Stimulated activated CD4-positive, alpha-beta T cell treated with anti-CD3 and anti-CD28 coated beads, Interleukin-1b, Interleukin-23, amount 100 ng/mL, for 1 hour (primary cell): ENCODE measurements at regions not wholly inside any gene's neighbourhood (a gene's known extent, or its start where the extent isn't known, plus 50 kb on each side); places are given as distances from the start of the nearest gene placed in this dataset.
A peak's percentile ranks its signal among the peaks of the same experiment; 100 is the strongest.

Experiments
- DNase-seq, 2 donors: peaks; one replicate each; pipeline ENCODE4 v3.0.0-alpha.2; 2020; ENCODE audit warnings: low read depth in 2 of 2

- no peak for DNase-seq
These were observed 146.8 kb downstream of the SMAD6 start for GRCh38 chr15:66848686-66849392.

- DNase-seq, result no peak
These were observed 147.3 kb downstream of the SMAD6 start for GRCh38 chr15:66849393-66849745.

DNA sequence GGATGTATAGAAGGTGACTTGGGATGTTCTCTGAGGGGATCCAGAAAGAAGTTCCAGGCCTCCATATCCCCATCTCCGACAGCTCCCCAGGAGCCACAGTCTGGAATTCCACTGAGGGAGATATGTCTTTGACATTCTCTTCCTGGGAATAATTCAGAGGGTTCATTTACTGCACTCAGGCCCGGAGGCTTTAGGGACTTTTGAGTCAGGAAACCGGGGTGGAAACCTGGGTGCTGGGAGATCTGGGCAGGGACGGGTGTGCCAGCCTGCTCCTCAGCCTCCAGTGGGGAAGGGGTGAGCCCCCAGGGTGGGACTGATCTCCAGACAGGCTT is 147.7 kb downstream of the SMAD6 start:
- no peak for DNase-seq

DNA sequence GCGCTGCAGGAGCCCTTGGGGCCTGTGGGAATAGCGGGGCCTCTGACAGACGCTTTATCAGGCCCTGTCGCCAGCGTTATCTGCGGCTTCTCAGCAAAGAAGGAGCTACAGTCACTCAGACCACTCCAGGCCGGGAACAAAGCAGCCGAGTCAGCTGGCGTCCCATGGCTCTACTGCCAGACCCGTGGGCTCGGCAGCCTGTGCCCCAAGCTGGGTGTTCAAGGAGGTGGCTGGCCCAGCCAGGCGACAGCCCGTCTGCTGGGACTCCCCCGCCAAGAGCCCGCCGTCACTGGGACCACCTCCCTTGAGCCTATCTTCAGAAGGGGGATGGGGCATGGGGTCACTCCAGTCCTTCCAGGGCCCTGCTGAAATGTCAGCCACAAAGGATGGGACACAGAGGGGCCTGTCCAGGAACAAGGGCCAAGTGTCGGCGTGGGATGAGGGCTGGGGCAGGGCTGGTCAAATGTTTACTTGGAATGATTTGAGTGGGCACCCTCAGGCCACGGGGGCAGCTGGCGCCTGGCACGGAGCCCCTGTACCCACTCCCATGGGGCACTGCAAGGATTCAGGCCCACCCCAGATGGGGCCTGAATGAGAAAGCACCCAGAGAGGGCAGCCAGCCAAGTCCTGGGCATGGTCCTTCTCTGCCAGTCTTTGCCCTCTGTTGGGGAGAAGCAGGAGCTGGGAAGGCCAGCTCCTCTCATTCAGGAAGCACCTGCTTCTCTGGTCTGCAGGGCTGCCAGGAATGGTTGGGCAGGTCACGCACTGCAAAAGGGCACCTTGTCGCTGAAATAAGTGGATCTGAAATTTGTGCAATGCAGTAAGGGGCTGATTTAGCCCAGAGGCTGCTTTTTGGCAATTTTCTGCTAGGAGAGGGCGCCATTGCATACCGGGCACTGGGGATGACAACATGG is 148.3 kb downstream of the SMAD6 start:
- no peak for DNase-seq

GRCh38 chr15:66850996-66851310 is 148.9 kb downstream of the SMAD6 start:
- no peak for DNase-seq

- DNase-seq, result peak; percentile 30 to 65
These were observed 149.5 kb downstream of the SMAD6 start for GRCh38 chr15:66851311-66852063.

DNA sequence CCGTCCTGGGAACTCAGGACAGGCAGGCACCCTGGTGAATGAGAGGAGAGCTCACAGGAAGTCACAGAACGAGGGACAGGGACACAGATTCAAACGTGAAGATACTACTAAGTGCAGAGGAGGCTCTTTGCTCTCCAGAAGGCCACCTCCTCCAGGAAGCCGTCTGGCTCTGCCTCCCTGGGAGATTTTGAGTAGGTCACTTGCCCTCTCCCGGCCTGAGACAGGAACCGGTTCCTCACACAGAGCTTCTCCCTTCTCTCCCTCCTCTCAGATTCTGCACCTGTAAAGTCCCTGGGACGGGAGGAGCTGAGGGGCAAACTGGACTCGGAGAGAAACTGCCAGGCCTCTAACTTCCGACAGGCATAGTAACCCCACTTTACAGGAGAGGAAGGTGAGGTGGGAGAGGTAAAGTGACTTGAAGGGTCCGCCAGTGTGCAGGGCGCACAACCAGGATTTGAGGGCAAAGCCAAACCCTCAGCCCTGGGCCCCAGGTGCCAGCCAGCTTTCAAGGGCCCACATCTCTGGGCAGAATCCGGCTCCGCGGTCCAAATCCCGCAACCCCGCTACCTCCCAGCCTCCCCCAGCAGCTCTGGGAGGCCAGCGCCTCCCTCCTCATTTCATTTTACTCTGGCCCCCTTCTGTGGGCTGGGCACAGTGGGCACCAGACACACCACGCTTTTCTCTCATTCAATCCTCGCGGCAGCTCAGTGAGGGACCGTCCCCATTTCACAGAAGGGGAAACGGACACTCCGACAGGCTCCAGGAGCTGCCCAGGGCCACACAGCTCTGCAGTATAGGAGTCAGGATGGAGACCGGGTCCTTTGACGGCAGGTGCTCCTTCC is 150.2 kb downstream of the SMAD6 start:
- no peak for DNase-seq

- DNase-seq, result no peak
These were observed 152.3 kb downstream of the SMAD6 start for GRCh38 chr15:66854012-66854965.

- no peak for DNase-seq
These were observed 153.0 kb downstream of the SMAD6 start for GRCh38 chr15:66855041-66855440.

GRCh38 chr15:66857694-66858093 is 155.7 kb downstream of the SMAD6 start:
- DNase-seq, result no peak

GRCh38 chr15:66858423-66859207 is 156.6 kb downstream of the SMAD6 start:
- no peak for DNase-seq

DNA sequence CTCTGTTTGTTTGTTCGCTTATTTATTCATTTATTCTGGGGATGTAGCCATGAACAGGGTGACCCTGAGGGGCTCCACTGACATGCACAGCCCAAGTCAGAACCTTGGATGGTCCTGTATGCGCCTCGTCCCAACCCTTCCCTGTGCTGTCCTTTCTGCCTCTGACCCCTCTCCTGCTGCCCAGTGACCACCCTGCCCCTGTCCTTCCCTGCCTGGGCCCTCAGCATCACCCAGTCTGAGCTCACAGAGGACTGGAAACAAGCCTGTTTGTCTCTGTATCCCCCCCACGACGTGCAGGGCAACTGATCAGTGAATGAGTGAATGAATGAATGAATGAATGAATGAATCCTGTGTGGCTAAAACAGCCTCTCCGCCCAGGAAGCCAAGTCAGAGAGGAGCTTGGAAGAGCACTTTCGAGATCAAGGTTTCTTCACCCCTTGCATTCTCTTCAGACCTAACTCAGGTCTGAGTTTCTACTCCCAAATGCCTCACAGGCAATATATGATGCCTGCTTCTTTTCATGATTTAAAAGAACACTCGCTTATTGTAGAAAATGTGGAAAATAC is 157.7 kb downstream of the SMAD6 start:
- DNase-seq, result no peak

DNA sequence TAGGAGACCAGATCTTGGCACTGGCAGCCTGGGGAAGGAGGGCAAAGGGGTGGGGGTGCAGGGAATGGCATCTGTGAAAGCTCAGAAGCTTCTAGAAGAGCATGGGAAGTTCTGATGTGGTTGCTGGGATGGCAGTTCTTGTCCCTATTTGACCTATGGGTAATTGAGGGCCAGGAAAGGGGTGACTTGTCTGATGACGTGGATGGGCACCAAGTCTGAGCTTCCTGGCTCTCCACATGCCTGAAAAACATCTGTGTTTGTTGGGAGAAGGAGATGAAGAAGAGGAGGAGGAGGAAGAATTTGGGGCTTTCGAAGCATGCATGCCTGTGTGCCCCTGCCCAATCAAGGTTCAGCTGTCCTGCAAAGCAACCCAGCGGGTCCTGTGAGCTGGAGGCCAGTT is 158.8 kb downstream of the SMAD6 start:
- DNase-seq, result no peak

- DNase-seq, result no peak
These were observed 160.3 kb downstream of the SMAD6 start for GRCh38 chr15:66862111-66862939.

GRCh38 chr15:66862940-66863335 is 160.9 kb downstream of the SMAD6 start:
- peak; percentile 22 to 60 for DNase-seq

DNA sequence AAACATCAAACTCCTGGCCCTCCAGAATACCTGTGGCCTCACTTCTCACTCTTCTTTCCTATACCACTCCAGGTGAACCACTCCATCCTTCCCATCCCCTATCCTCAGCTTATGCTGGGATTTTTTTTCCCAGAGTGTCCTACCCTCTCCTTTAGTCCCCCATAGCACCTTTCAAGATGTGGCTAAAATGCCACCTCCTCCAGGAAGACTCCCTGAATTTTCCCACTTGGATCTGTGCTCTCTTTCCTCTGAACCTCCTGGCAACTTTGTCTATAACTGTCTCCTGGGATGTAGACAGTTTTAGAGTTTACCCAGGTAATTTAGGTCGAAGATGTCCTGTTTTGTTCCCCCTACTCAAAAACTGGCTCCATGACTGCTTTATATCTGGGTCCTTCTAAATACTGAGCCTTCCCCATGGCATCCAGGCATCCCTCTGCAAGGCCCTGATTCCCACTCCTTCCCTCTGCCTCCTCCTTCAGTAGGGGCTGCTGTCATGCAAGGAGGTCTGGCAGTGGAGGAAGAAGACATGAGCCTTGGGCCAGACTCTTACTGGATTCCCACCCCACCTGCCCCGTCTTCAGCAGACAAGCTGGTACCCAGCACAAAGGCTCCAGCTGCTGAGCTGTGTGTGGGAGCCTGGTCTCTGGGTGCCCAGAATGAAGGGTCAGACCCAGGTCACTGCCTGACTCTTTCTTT is 161.5 kb downstream of the SMAD6 start:
- no peak for DNase-seq

- DNase-seq, result no peak
These were observed 162.2 kb downstream of the SMAD6 start for GRCh38 chr15:66864086-66864830.
